H1 (cell line): ENCODE measurements at regions not wholly inside any gene's neighbourhood (a gene's known extent, or its start where the extent isn't known, plus 50 kb on each side); places are given as distances from the start of the nearest gene placed in this dataset.

ENCODE experiments used
- CTCF ChIA-PET: fragments of 300-600 bp; sonication (Branson Sonifier 250); formaldehyde crosslinking; loops from one replicate; lab custom pipeline; 2021; ENCODE audit not compliant: partially characterized antibody; lab: Charles Lee
- POLR2A ChIA-PET: fragments of 300-600 bp; sonication (Branson Sonifier 250); formaldehyde crosslinking; loops from one replicate; lab custom pipeline; 2021; ENCODE audit warnings: inconsistent platforms; ENCODE audit not compliant: partially characterized antibody; lab: Charles Lee
- DNase-seq, 2 experiments: peaks; one replicate each; pipeline versions ENCODE4 v3.0.0 to v3.0.0-alpha.2; 2010 to 2022; ENCODE audit warnings: low spot score in 2 of 2, low read depth in 1 of 2, mixed read lengths in 1 of 2
- FAIRE-seq: peaks from 2 replicates; lab custom pipeline; 2011; peaks lifted over from hg19 to GRCh38; lab: Jason Lieb, UNC
- H2AFZ ChIP-seq: 2 replicates; pipeline ENCODE4 v1.8.1; 2012; ENCODE audit warnings: low read length, inconsistent platforms
- H2AK5ac ChIP-seq: 2 replicates; pipeline ENCODE4 v1.6.1; 2013; ENCODE audit warnings: low read depth, low read length
- H2BK120ac ChIP-seq: replicated peaks from 2 replicates; pipeline ENCODE3; 2013; ENCODE audit warnings: low read depth, low read length, inconsistent platforms
- H2BK12ac ChIP-seq: 2 replicates; pipeline ENCODE4 v1.6.1; 2013; ENCODE audit warnings: low read depth, low read length
- H2BK15ac ChIP-seq: 2 replicates; pipeline ENCODE4 v1.6.1; 2013; ENCODE audit warnings: low read length
- H2BK20ac ChIP-seq: 2 replicates; pipeline ENCODE4 v1.6.1; 2013; ENCODE audit warnings: low read length
- H2BK5ac ChIP-seq: 2 replicates; pipeline ENCODE4 v1.6.1; 2013; ENCODE audit warnings: low read depth, low read length
- H3K14ac ChIP-seq: 2 replicates; pipeline ENCODE4 v1.6.1; 2013; ENCODE audit warnings: inconsistent platforms; ENCODE audit not compliant: insufficient read length
- H3K18ac ChIP-seq: 2 replicates; pipeline ENCODE4 v1.6.1; 2013; ENCODE audit warnings: low read length; ENCODE audit errors: extremely low read depth
- H3K23ac ChIP-seq: 2 replicates; pipeline ENCODE4 v1.6.1; 2013; ENCODE audit warnings: inconsistent platforms; ENCODE audit not compliant: insufficient read length
- H3K23me2 ChIP-seq: 2 replicates; pipeline ENCODE4 v1.6.1; 2013; ENCODE audit warnings: low read depth, low read length
- H3K27ac ChIP-seq: 2 replicates; pipeline ENCODE4 v1.6.1; 2011; ENCODE audit warnings: low read depth, low read length, inconsistent platforms
- H3K27me3 ChIP-seq, 4 experiments: replicated peaks in 1 of 4; 1 replicate in 1 of 4; 2 replicates in 3 of 4; pipeline versions ENCODE4 v1.6.1 to v1.8.1; 2011 to 2013; ENCODE audit warnings: low read length in 3 of 4, mild to moderate bottlenecking in 3 of 4, inconsistent platforms in 2 of 4, mixed read lengths in 2 of 4, moderate library complexity in 1 of 4; ENCODE audit not compliant: control insufficient read depth in 3 of 4, insufficient read depth in 3 of 4; ENCODE audit errors: extremely low read depth in 1 of 4
- H3K36me3 ChIP-seq, 4 experiments: 2 replicates each; pipeline versions ENCODE4 v1.6.1 to v1.8.1; 2011 to 2013; ENCODE audit warnings: mild to moderate bottlenecking in 4 of 4, low read length in 3 of 4, moderate library complexity in 2 of 4, control low read depth in 1 of 4, inconsistent platforms in 1 of 4; ENCODE audit not compliant: insufficient read depth in 4 of 4, control insufficient read depth in 2 of 4
- H3K4ac ChIP-seq: replicated peaks from 2 replicates; pipeline ENCODE3; 2013; ENCODE audit warnings: low read length, low read depth, mixed read lengths, inconsistent platforms; ENCODE audit not compliant: insufficient read length
- H3K4me1 ChIP-seq, 4 experiments: replicated peaks in 1 of 4; 1 replicate in 1 of 4; 2 replicates in 3 of 4; pipeline versions ENCODE4 v1.6.1 to v1.8.1; 2011 to 2013; ENCODE audit warnings: low read length in 3 of 4, inconsistent platforms in 2 of 4, mixed read lengths in 1 of 4; ENCODE audit not compliant: insufficient read depth in 4 of 4, control insufficient read depth in 3 of 4
- H3K4me2 ChIP-seq, 2 experiments: 2 replicates each; pipeline versions ENCODE4 v1.6.1 to v1.8.1; 2011 to 2013; ENCODE audit warnings: low read depth in 2 of 2, low read length in 2 of 2, control low read depth in 1 of 2, inconsistent platforms in 1 of 2, mild to moderate bottlenecking in 1 of 2; ENCODE audit not compliant: insufficient read depth in 1 of 2
- H3K4me3 ChIP-seq, 4 experiments: fragments of 200-600, 300-600 bp in 1 of 4; sonication (generic), shearing (Covaris generic), sonication (Bioruptor Twin) in 1 of 4; 2 replicates each; pipeline versions ENCODE4 v1.5.1 to v1.8.1; 2011 to 2016; ENCODE audit warnings: low read length in 4 of 4, low read depth in 3 of 4, control low read depth in 2 of 4, inconsistent platforms in 2 of 4, mild to moderate bottlenecking in 2 of 4, mixed read lengths in 1 of 4, moderate library complexity in 1 of 4; ENCODE audit not compliant: insufficient read depth in 2 of 4; ENCODE audit errors: extremely low read depth in 1 of 4
- H3K56ac ChIP-seq: replicated peaks from 2 replicates; pipeline ENCODE3; 2013; ENCODE audit warnings: low read depth, mild to moderate bottlenecking, mixed read lengths, low read length, inconsistent platforms; ENCODE audit not compliant: insufficient read length
- H3K79me1 ChIP-seq: 2 replicates; pipeline ENCODE4 v1.6.1; 2013; ENCODE audit warnings: low read depth, low read length, control low read depth
- H3K79me2 ChIP-seq, 2 experiments: 2 replicates each; pipeline versions ENCODE4 v1.6.1 to v1.8.1; 2012 to 2013; ENCODE audit warnings: low read length in 2 of 2, mild to moderate bottlenecking in 2 of 2, inconsistent platforms in 1 of 2; ENCODE audit not compliant: insufficient read depth in 2 of 2, control insufficient read depth in 1 of 2
- H3K9ac ChIP-seq, 4 experiments: replicated peaks in 1 of 4; 1 replicate in 1 of 4; 2 replicates in 3 of 4; pipeline versions ENCODE4 v1.6.1 to v1.8.1; 2011 to 2013; ENCODE audit warnings: low read depth in 3 of 4, low read length in 3 of 4, control low read depth in 2 of 4, mild to moderate bottlenecking in 2 of 4, moderate library complexity in 2 of 4, inconsistent platforms in 1 of 4; ENCODE audit errors: extremely low read depth in 1 of 4
- H3K9me3 ChIP-seq, 2 experiments: 2 replicates each; pipeline versions ENCODE4 v1.6.1 to v1.8.1; 2012 to 2013; ENCODE audit warnings: mild to moderate bottlenecking in 2 of 2, moderate library complexity in 2 of 2, control low read depth in 1 of 2, inconsistent platforms in 1 of 2, low read depth in 1 of 2, low read length in 1 of 2, mixed read lengths in 1 of 2; ENCODE audit not compliant: insufficient read depth in 2 of 2
- H4K20me1 ChIP-seq, 2 experiments: replicated peaks in 1 of 2; 2 replicates each; pipeline versions ENCODE3 to v1.8.1; 2011 to 2013; ENCODE audit warnings: inconsistent platforms in 2 of 2, low read length in 2 of 2, mild to moderate bottlenecking in 1 of 2; ENCODE audit not compliant: insufficient read depth in 2 of 2, control insufficient read depth in 1 of 2
- H4K5ac ChIP-seq: 2 replicates; pipeline ENCODE4 v1.6.1; 2013; ENCODE audit warnings: low read length, low read depth, mixed read lengths, inconsistent platforms; ENCODE audit not compliant: insufficient read length
- H4K8ac ChIP-seq: 2 replicates; pipeline ENCODE4 v1.8.0; 2013; ENCODE audit warnings: mild to moderate bottlenecking, moderate library complexity, low read length, inconsistent platforms; ENCODE audit not compliant: insufficient read depth; ENCODE audit errors: extremely low read depth
- H4K91ac ChIP-seq: replicated peaks from 2 replicates; pipeline ENCODE3; 2013; ENCODE audit warnings: low read length, mixed read lengths, inconsistent platforms; ENCODE audit not compliant: insufficient read length
- ATF2 ChIP-seq: IDR thresholded peaks from 2 replicates; pipeline ENCODE4 v1.6.1; 2012; ENCODE audit warnings: low read length, inconsistent platforms
- CHD1 ChIP-seq: IDR thresholded peaks from 2 replicates; pipeline ENCODE4 v1.6.1; 2012; ENCODE audit warnings: low read depth, low read length, improper control_type of control experiment
- GTF2F1 ChIP-seq: IDR thresholded peaks from 2 replicates; pipeline ENCODE4 v1.6.1; 2012; ENCODE audit warnings: low read depth, low read length, improper control_type of control experiment, borderline replicate concordance
- HDAC6 ChIP-seq: IDR thresholded peaks from one replicate; pipeline ENCODE4 v1.7.1; 2012; ENCODE audit warnings: low read depth, mild to moderate bottlenecking, inconsistent platforms, low read length, moderate library complexity
- JUND ChIP-seq: IDR thresholded peaks from 2 replicates; pipeline ENCODE4 v1.6.1; 2011; ENCODE audit warnings: mild to moderate bottlenecking, improper control_type of control experiment, low read length
- KDM1A ChIP-seq: fragments of 200-600, 300-600 bp; sonication (generic); IDR thresholded peaks from 2 replicates; pipeline ENCODE4 v1.7.1; 2016; ENCODE audit warnings: mild to moderate bottlenecking, low read length, borderline replicate concordance
- KDM4A ChIP-seq: IDR thresholded peaks from one replicate; pipeline ENCODE4 v1.7.1; 2012; ENCODE audit warnings: low read depth, mild to moderate bottlenecking, moderate library complexity, low read length, inconsistent platforms; ENCODE audit not compliant: severe bottlenecking
- POLR2A ChIP-seq, 2 experiments: IDR thresholded peaks; 1 replicate in 1 of 2; 2 replicates in 1 of 2; pipeline ENCODE4 v1.6.1; 2011; ENCODE audit warnings: low read depth in 2 of 2, low read length in 2 of 2, mild to moderate bottlenecking in 2 of 2; ENCODE audit errors: control extremely low read depth in 1 of 2
- POU5F1 ChIP-seq: IDR thresholded peaks from 2 replicates; pipeline ENCODE4 v1.6.1; 2011; ENCODE audit warnings: low read depth, mild to moderate bottlenecking, low read length, moderate library complexity
- RAD21 ChIP-seq, 2 experiments: IDR thresholded peaks in 1 of 2; conservative IDR thresholded peaks in 1 of 2; 2 replicates each; pipeline ENCODE4 v1.6.1; 2011; ENCODE audit warnings: low read depth in 2 of 2, low read length in 2 of 2, improper control_type of control experiment in 1 of 2, inconsistent platforms in 1 of 2, mild to moderate bottlenecking in 1 of 2, moderate library complexity in 1 of 2
- RNF2 ChIP-seq: fragments of 200-900, 300-1000 bp; sonication (generic); IDR thresholded peaks from 2 replicates; pipeline ENCODE4 v1.7.1; 2016; ENCODE audit warnings: borderline replicate concordance, low read depth, mild to moderate bottlenecking, antibody characterized with exemption, low read length; ENCODE audit not compliant: poor library complexity, severe bottlenecking; ENCODE audit errors: missing control alignments
- SIN3A ChIP-seq, 2 experiments: IDR thresholded peaks in 1 of 2; conservative IDR thresholded peaks in 1 of 2; 2 replicates each; pipeline ENCODE4 v1.6.1; 2011 to 2012; ENCODE audit warnings: low read length in 2 of 2, improper control_type of control experiment in 1 of 2, low read depth in 1 of 2, mild to moderate bottlenecking in 1 of 2
- SP1 ChIP-seq: IDR thresholded peaks from 2 replicates; pipeline ENCODE4 v1.6.1; 2011; ENCODE audit warnings: low read depth, low read length
- WGBS, 2 experiments: shearing (Covaris generic) in 1 of 2; methylation state at CpG; one replicate each; pipeline versions ENCODE4 v1.1.6 to v1.1.7; 2013 to 2015; ENCODE audit warnings: low lambda C conversion rate in 2 of 2, mixed read lengths in 2 of 2, inconsistent platforms in 1 of 2, low coverage in 1 of 2, missing lambda C conversion rate in 1 of 2; ENCODE audit not compliant: insufficient replicate concordance in 2 of 2, insufficient coverage in 1 of 2, insufficient read length in 1 of 2; ENCODE audit errors: extremely low coverage in 1 of 2, missing lambda C conversion rate in 1 of 2; 5-methylcytosine and 5-hydroxymethylcytosine counted together

GRCh38 chr5:1718669-1719068 lies 81.0 kb downstream of the MRPL36 start:
- no peak overlapping the region for H3K4me2 ChIP-seq
- H3K27ac ChIP-seq: no peak overlapping the region
- H4K8ac ChIP-seq: no peak overlapping the region
- H3K18ac ChIP-seq: no peak overlapping the region
- H3K36me3 ChIP-seq: no peaks in the 10 kb centered on the region
- H2AFZ ChIP-seq: no peak overlapping the region
- no peak overlapping the region for H3K9ac ChIP-seq
- POLR2A ChIA-PET: no interaction called here
- FAIRE-seq (no peak), DNase-seq (no peak)
- no peak overlapping the region for H4K5ac ChIP-seq
- no peak overlapping the region for H3K23ac ChIP-seq
- no peaks in the 10 kb centered on the region for H3K4me1 ChIP-seq
- H2BK5ac ChIP-seq: no peak overlapping the region
- no peaks in the 10 kb centered on the region for H4K20me1 ChIP-seq
- no peak overlapping the region for H2AK5ac ChIP-seq
- H2BK120ac ChIP-seq: no peak overlapping the region
- no peak overlapping the region for H3K14ac ChIP-seq
- H3K27me3 ChIP-seq: no peaks in the 10 kb centered on the region
- no peaks in the 10 kb centered on the region for H3K79me1 ChIP-seq
- no peak overlapping the region for H3K56ac ChIP-seq
- no peak overlapping the region for H2BK12ac ChIP-seq
- no peaks in the 10 kb centered on the region for H3K23me2 ChIP-seq
- no peak overlapping the region for H3K4me3 ChIP-seq
- no peak overlapping the region for H3K4ac ChIP-seq
- H3K79me2 ChIP-seq: no peaks in the 10 kb centered on the region
- WGBS, 2 experiments: 59% methylated on average over 3 of the region's 3 CpGs; no CpG with 5 or more reads in 1 of the 2 experiments
- no peak overlapping the region for H2BK20ac ChIP-seq
- no peak overlapping the region for H4K91ac ChIP-seq
- H3K9me3 ChIP-seq: peaks cover 14 to 15% of the 10 kb centered on the region in 2 experiments; a peak in 3 of 4 replicates
- H2BK15ac ChIP-seq: no peak overlapping the region
- CTCF ChIA-PET: no interaction called here
- TF ChIP-seq RAD21 (IDR thresholded peaks at IDR 0.05 in 1 of 2, conservative IDR thresholded peaks at IDR 0.05 in 1 of 2; ENCODE audit: low read depth in 2 of 2, low read length in 2 of 2) (no peak), CHD1 (no peak), SIN3A (conservative IDR thresholded peaks at IDR 0.05 in 1 of 2, IDR thresholded peaks at IDR 0.05 in 1 of 2; ENCODE audit: low read depth in 1 of 2, low read length in 2 of 2) (no peak), POU5F1 (no peak), RNF2 (no peak), KDM1A (no peak), HDAC6 (no peak), KDM4A (no peak), ATF2 (no peak), POLR2A (IDR thresholded peaks at IDR 0.05; ENCODE audit: control extremely low read depth in 1 of 2, low read depth in 2 of 2, low read length in 2 of 2) (no peak), SP1 (no peak), JUND (no peak), GTF2F1 (no peak)
